ENCODE measurements at regions not wholly inside any gene's neighbourhood (a gene's known extent, or its start where the extent isn't known, plus 50 kb on each side); places are given as distances from the start of the nearest gene placed in this dataset.

DNA sequence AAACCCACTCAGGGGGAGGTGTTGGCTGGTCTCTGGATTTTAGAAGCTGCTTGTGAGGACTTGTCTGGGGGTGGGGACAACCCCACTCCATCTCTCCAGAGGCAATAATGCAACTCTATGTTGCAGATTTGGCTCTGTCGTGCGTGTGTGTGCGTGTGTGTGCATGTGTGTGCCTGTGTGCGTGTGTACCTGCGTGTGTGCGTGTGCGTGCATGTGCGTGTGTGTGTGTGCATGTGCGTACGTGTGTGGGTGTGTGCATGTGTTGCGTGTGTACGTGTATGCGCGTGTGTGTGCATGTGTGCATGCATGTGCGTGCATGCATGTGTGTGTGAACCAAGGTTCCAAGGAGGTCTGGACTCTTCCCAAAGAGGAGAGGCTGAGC, 120.4 kb upstream of the LHX1 start:
- Mint-ChIP-seq H3K27me3 (ENCODE audit: low read depth) (peaks cover 52% of the 10 kb centered on the region), H3K4me1 (ENCODE audit: low read depth) (no peaks in the 10 kb centered on the region)
- no peak for ATAC-seq

GRCh38 chr17:36817483-36818048, 119.7 kb upstream of the LHX1 start:
- no peak for ATAC-seq
- Mint-ChIP-seq H3K4me3 (no peak overlapping the region), H3K36me3 (ENCODE audit: insufficient read depth) (no peaks in the 10 kb centered on the region), H3K9me3 (no peaks in the 10 kb centered on the region), H3K4me1 (ENCODE audit: low read depth) (no peaks in the 10 kb centered on the region), H3K27me3 (ENCODE audit: low read depth) (peaks cover 47% of the 10 kb centered on the region)
- DNase-seq = no peak

More for the DNA sequence above, 120.4 kb upstream of the LHX1 start:
- Mint-ChIP-seq H3K9me3 (no peaks in the 10 kb centered on the region), H3K4me3 (no peak overlapping the region), H3K36me3 (ENCODE audit: insufficient read depth) (no peaks in the 10 kb centered on the region)
- DNase-seq = no peak

GRCh38 chr17:36818134-36818825, 119.0 kb upstream of the LHX1 start:
- H3K4me1 Mint-ChIP-seq (ENCODE audit: low read depth) = no peaks in the 10 kb centered on the region
- no peak for ATAC-seq
- H3K36me3 Mint-ChIP-seq (ENCODE audit: insufficient read depth) = no peaks in the 10 kb centered on the region
- no peaks in the 10 kb centered on the region for H3K9me3 Mint-ChIP-seq
- no peak for DNase-seq
- H3K27me3 Mint-ChIP-seq (ENCODE audit: low read depth) = peaks cover 42% of the 10 kb centered on the region
- H3K4me3 Mint-ChIP-seq = no peak overlapping the region

GRCh38 chr17:36823850-36824677, 113.2 kb upstream of the LHX1 start:
- Mint-ChIP-seq H3K9me3 (no peaks in the 10 kb centered on the region), H3K4me3 (no peak overlapping the region), H3K27me3 (ENCODE audit: low read depth) (peaks cover 47% of the 10 kb centered on the region), H3K4me1 (ENCODE audit: low read depth) (no peaks in the 10 kb centered on the region), H3K36me3 (ENCODE audit: insufficient read depth) (no peaks in the 10 kb centered on the region)
- no peak for ATAC-seq
- no peak for DNase-seq

DNA sequence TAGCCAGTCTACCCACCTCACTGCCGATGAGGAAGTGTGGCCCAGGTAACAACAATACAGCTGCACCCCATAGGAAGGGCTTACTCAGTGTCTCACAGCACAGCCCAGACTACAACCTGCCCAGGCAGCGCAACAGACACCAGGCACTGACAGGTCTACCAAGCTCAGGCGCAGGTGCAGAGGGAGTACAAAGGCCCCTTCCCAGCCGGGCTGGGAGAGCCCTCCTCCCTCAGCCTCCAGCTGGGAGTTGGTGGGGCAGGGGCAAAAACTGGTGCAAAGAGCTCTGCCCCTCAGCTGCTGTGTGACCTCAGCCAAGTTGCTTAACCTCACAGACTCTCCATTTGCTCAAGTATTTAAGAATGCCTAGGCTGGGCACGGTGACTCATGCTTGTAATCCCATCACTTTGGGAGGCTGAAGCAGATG, 112.6 kb upstream of the LHX1 start:
- ATAC-seq (no peak), DNase-seq (no peak)
- H3K4me1 Mint-ChIP-seq (ENCODE audit: low read depth) = no peaks in the 10 kb centered on the region
- no peaks in the 10 kb centered on the region for H3K36me3 Mint-ChIP-seq (ENCODE audit: insufficient read depth)
- no peaks in the 10 kb centered on the region for H3K9me3 Mint-ChIP-seq
- peaks cover 45% of the 10 kb centered on the region for H3K27me3 Mint-ChIP-seq (ENCODE audit: low read depth)
- H3K4me3 Mint-ChIP-seq = no peak overlapping the region

- ATAC-seq = no peak
- Mint-ChIP-seq H3K4me1 (ENCODE audit: low read depth) (no peaks in the 10 kb centered on the region), H3K27me3 (ENCODE audit: low read depth) (peaks cover 43% of the 10 kb centered on the region)
These were observed 112.2 kb upstream of the LHX1 start for GRCh38 chr17:36825113-36825512.

GRCh38 chr17:36825521-36825920, 111.8 kb upstream of the LHX1 start:
- H3K4me1 Mint-ChIP-seq (ENCODE audit: low read depth) = no peaks in the 10 kb centered on the region
- ATAC-seq (no peak), DNase-seq (no peak)
- H3K36me3 Mint-ChIP-seq (ENCODE audit: insufficient read depth) = no peaks in the 10 kb centered on the region
- H3K9me3 Mint-ChIP-seq = no peaks in the 10 kb centered on the region
- H3K4me3 Mint-ChIP-seq = no peak overlapping the region
- peaks cover 42% of the 10 kb centered on the region for H3K27me3 Mint-ChIP-seq (ENCODE audit: low read depth)

More at GRCh38 chr17:36825113-36825512, 112.2 kb upstream of the LHX1 start:
- no peak for DNase-seq
- H3K36me3 Mint-ChIP-seq (ENCODE audit: insufficient read depth) = no peaks in the 10 kb centered on the region
- H3K9me3 Mint-ChIP-seq = no peaks in the 10 kb centered on the region
- H3K4me3 Mint-ChIP-seq = no peak overlapping the region

DNA sequence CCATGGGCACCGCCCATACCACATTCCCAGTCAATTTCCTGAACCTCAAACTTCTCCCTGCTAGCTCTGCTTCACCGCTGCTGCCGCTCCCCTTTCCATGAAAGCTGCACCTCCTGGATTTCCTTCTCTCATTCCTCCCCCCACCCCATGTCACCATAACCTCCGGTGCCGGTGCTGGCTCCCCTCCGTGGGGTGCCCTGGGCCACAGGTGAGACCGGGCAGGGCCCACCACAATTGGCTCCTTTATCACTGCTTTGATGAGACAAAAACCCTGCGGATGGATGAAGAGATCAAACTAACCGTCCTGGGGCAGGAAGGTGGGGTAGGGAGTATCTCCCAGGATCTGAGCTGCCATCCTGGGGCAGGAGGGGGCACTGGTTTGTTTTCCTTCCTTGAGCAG, 111.3 kb upstream of the LHX1 start:
- H3K9me3 Mint-ChIP-seq = no peaks in the 10 kb centered on the region
- DNase-seq (no peak), ATAC-seq (no peak)
- H3K4me3 Mint-ChIP-seq = no peak overlapping the region
- H3K27me3 Mint-ChIP-seq (ENCODE audit: low read depth) = peaks cover 40% of the 10 kb centered on the region
- no peaks in the 10 kb centered on the region for H3K36me3 Mint-ChIP-seq (ENCODE audit: insufficient read depth)
- H3K4me1 Mint-ChIP-seq (ENCODE audit: low read depth) = no peaks in the 10 kb centered on the region

- DNase-seq (no peak), ATAC-seq (no peak)
- Mint-ChIP-seq H3K27me3 (ENCODE audit: low read depth) (peaks cover 35% of the 10 kb centered on the region), H3K9me3 (no peaks in the 10 kb centered on the region), H3K36me3 (ENCODE audit: insufficient read depth) (no peaks in the 10 kb centered on the region), H3K4me3 (no peak overlapping the region), H3K4me1 (ENCODE audit: low read depth) (no peaks in the 10 kb centered on the region)
These were observed 110.2 kb upstream of the LHX1 start for GRCh38 chr17:36827081-36827480.

- Mint-ChIP-seq H3K27me3 (ENCODE audit: low read depth) (peaks cover 32% of the 10 kb centered on the region), H3K4me1 (ENCODE audit: low read depth) (no peaks in the 10 kb centered on the region), H3K9me3 (no peaks in the 10 kb centered on the region), H3K36me3 (ENCODE audit: insufficient read depth) (no peaks in the 10 kb centered on the region), H3K4me3 (no peak overlapping the region)
- DNase-seq (no peak), ATAC-seq (no peak)
These were observed 107.6 kb upstream of the LHX1 start for GRCh38 chr17:36829676-36830075.

GRCh38 chr17:36833279-36833678, 104.0 kb upstream of the LHX1 start:
- Mint-ChIP-seq H3K36me3 (ENCODE audit: insufficient read depth) (no peaks in the 10 kb centered on the region), H3K4me3 (no peak overlapping the region), H3K27me3 (ENCODE audit: low read depth) (peaks cover 9% of the 10 kb centered on the region), H3K4me1 (ENCODE audit: low read depth) (no peaks in the 10 kb centered on the region), H3K9me3 (no peaks in the 10 kb centered on the region)
- DNase-seq (no peak), ATAC-seq (no peak)

DNA sequence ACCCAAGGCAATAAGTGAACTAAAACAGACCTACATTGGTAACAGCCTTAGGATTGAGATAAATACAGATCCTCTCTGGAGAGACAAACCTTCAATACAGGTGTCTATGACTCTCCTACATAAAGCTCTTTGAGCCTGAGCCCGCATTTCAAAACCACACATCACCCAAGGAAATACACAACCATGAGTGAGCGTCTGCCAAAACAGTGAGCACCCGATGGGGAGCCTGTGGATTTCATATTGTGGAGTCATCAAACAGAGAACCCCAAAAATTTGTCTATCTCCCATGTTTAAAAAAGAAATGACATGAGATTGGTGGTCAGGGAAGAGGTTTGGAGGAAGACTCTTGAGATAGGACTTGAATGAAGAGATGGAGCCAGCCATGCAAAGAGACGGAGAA, 102.2 kb upstream of the LHX1 start:
- H3K4me3 Mint-ChIP-seq = no peak overlapping the region
- no peaks in the 10 kb centered on the region for H3K9me3 Mint-ChIP-seq
- no peak for DNase-seq
- H3K36me3 Mint-ChIP-seq (ENCODE audit: insufficient read depth) = no peaks in the 10 kb centered on the region
- no peak for ATAC-seq
- no peaks in the 10 kb centered on the region for H3K4me1 Mint-ChIP-seq (ENCODE audit: low read depth)
- H3K27me3 Mint-ChIP-seq (ENCODE audit: low read depth) = peaks cover 6% of the 10 kb centered on the region

- Mint-ChIP-seq H3K9me3 (peaks cover 5% of the 10 kb centered on the region), H3K36me3 (ENCODE audit: insufficient read depth) (no peaks in the 10 kb centered on the region), H3K4me1 (ENCODE audit: low read depth) (no peaks in the 10 kb centered on the region), H3K4me3 (no peak overlapping the region), H3K27me3 (ENCODE audit: low read depth) (peaks cover 4% of the 10 kb centered on the region)
- no peak for ATAC-seq
- no peak for DNase-seq
These were observed 99.9 kb upstream of the LHX1 start for GRCh38 chr17:36837195-36837938.

- H3K9me3 Mint-ChIP-seq = peaks cover 5% of the 10 kb centered on the region
- no peaks in the 10 kb centered on the region for H3K36me3 Mint-ChIP-seq (ENCODE audit: insufficient read depth)
- no peak for ATAC-seq
- peaks cover 4% of the 10 kb centered on the region for H3K27me3 Mint-ChIP-seq (ENCODE audit: low read depth)
- no peak overlapping the region for H3K4me3 Mint-ChIP-seq
- DNase-seq = no peak
- H3K4me1 Mint-ChIP-seq (ENCODE audit: low read depth) = no peaks in the 10 kb centered on the region
These were observed 99.4 kb upstream of the LHX1 start for GRCh38 chr17:36837939-36838272.

All from activated T-cell treated with anti-CD3 and anti-CD28 coated beads, Interleukin-2, amount 50 U/mL, for 4 hours (primary cell).